IMR-90 (cell line): ENCODE measurements at regions not wholly inside any gene's neighbourhood (a gene's known extent, or its start where the extent isn't known, plus 50 kb on each side); places are given as distances from the start of the nearest gene placed in this dataset.

Source experiments
- ATAC-seq: fragments of 200-7000 bp; cut with Tn5 transposase; 2 replicates; pipeline ENCODE4 v1.9.1; 2020; ENCODE audit warnings: low read depth, mild to moderate bottlenecking, moderate library complexity
- BruUV-seq: library from RNA; stranded (reverse); fragments of 400-500 nt; replicated peaks from 2 replicates; lab custom pipeline; 2021; lab: Mats Ljungman, UMichigan
- CTCF ChIA-PET: fragments of 300-600 bp; formaldehyde crosslinking; extraction: SDS; loops from one replicate; lab custom pipeline; 2021; ENCODE audit warnings: antibody characterized with exemption; lab: Yijun Ruan, JAX
- POLR2A ChIA-PET: fragments of 300-600 bp; sonication (Branson Sonifier 250); formaldehyde crosslinking; loops from one replicate; lab custom pipeline; 2022; ENCODE audit warnings: antibody characterized with exemption; ENCODE audit not compliant: unreplicated experiment; lab: Charles Lee
- DNase-seq: peaks from one replicate; pipeline ENCODE4 v3.0.0; 2013
- H2AFZ ChIP-seq: replicated peaks from 2 replicates; pipeline ENCODE3; 2013; ENCODE audit warnings: low read length, mild to moderate bottlenecking; ENCODE audit not compliant: poor library complexity
- H2AK5ac ChIP-seq: 2 replicates; pipeline ENCODE4 v1.6.1; 2013; ENCODE audit warnings: low read depth, low read length, inconsistent platforms
- H2AK9ac ChIP-seq: replicated peaks from 2 replicates; pipeline ENCODE3; 2013; ENCODE audit warnings: mild to moderate bottlenecking, low read depth, low read length, moderate library complexity; ENCODE audit not compliant: poor library complexity
- H2BK120ac ChIP-seq: 2 replicates; pipeline ENCODE4 v1.6.1; 2013; ENCODE audit warnings: low read depth, low read length, inconsistent platforms
- H2BK15ac ChIP-seq: 3 replicates; pipeline ENCODE4 v1.6.1; 2013; ENCODE audit warnings: low read depth, low read length, inconsistent platforms
- H2BK20ac ChIP-seq: 2 replicates; pipeline ENCODE4 v1.6.1; 2013; ENCODE audit warnings: low read depth, mild to moderate bottlenecking, inconsistent platforms, low read length, moderate library complexity
- H2BK5ac ChIP-seq: 2 replicates; pipeline ENCODE4 v1.6.1; 2013; ENCODE audit warnings: mild to moderate bottlenecking, low read depth, low read length, inconsistent platforms; ENCODE audit not compliant: poor library complexity, severe bottlenecking
- H3K14ac ChIP-seq: replicated peaks from 2 replicates; pipeline ENCODE4 v1.6.1; 2013; ENCODE audit warnings: low read depth, low read length, inconsistent platforms
- H3K18ac ChIP-seq: 2 replicates; pipeline ENCODE4 v1.6.1; 2013; ENCODE audit warnings: low read depth, low read length, control low read depth
- H3K23ac ChIP-seq: 2 replicates; pipeline ENCODE4 v1.6.1; 2013; ENCODE audit warnings: low read depth, low read length, inconsistent platforms
- H3K27ac ChIP-seq: 2 replicates; pipeline ENCODE4 v1.5.1; 2013; ENCODE audit warnings: mild to moderate bottlenecking, control low read depth, low read length; ENCODE audit not compliant: insufficient read depth
- H3K27me3 ChIP-seq: 2 replicates; pipeline ENCODE4 v1.6.1; 2013; ENCODE audit warnings: low read length; ENCODE audit not compliant: control insufficient read depth, insufficient read depth
- H3K36me3 ChIP-seq: 2 replicates; pipeline ENCODE4 v1.6.1; 2013; ENCODE audit warnings: low read length, mixed read lengths; ENCODE audit not compliant: control insufficient read depth, insufficient read depth
- H3K4ac ChIP-seq: 2 replicates; pipeline ENCODE4 v1.6.1; 2013; ENCODE audit warnings: low read depth, low read length, inconsistent platforms
- H3K4me1 ChIP-seq: 2 replicates; pipeline ENCODE4 v1.6.1; 2013; ENCODE audit warnings: low read length, mixed read lengths; ENCODE audit not compliant: control insufficient read depth, insufficient read depth
- H3K4me2 ChIP-seq: 2 replicates; pipeline ENCODE4 v1.6.1; 2013; ENCODE audit warnings: low read depth, mild to moderate bottlenecking, control low read depth, low read length, moderate library complexity
- H3K4me3 ChIP-seq: 2 replicates; pipeline ENCODE4 v1.5.1; 2013; ENCODE audit warnings: low read depth, mild to moderate bottlenecking, control low read depth, low read length, moderate library complexity; ENCODE audit not compliant: insufficient read depth
- H3K56ac ChIP-seq: 2 replicates; pipeline ENCODE4 v1.6.1; 2013; ENCODE audit warnings: low read length, inconsistent platforms; ENCODE audit not compliant: insufficient read depth; ENCODE audit errors: extremely low read depth
- H3K79me1 ChIP-seq, 2 experiments: 2 replicates each; pipeline ENCODE4 v1.6.1; 2013; ENCODE audit warnings: low read length in 2 of 2, inconsistent platforms in 1 of 2, low read depth in 1 of 2
- H3K9ac ChIP-seq: 2 replicates; pipeline ENCODE4 v1.6.1; 2013; ENCODE audit warnings: low read depth, low read length, control low read depth
- H3K9me1 ChIP-seq: 2 replicates; pipeline ENCODE4 v1.6.1; 2013; ENCODE audit warnings: low read length, inconsistent platforms; ENCODE audit not compliant: insufficient read depth
- H3K9me3 ChIP-seq: 2 replicates; pipeline ENCODE4 v1.6.1; 2013; ENCODE audit warnings: low read length; ENCODE audit not compliant: control insufficient read depth, insufficient read depth
- H4K20me1 ChIP-seq: 2 replicates; pipeline ENCODE4 v1.6.1; 2013; ENCODE audit warnings: low read length, inconsistent platforms; ENCODE audit not compliant: insufficient read depth
- H4K5ac ChIP-seq: 2 replicates; pipeline ENCODE4 v1.6.1; 2013; ENCODE audit warnings: mild to moderate bottlenecking, low read depth, low read length, control low read depth
- H4K8ac ChIP-seq, 2 experiments: 2 replicates each; pipeline ENCODE4 v1.6.1; 2013; ENCODE audit warnings: low read depth in 2 of 2, low read length in 2 of 2, control low read depth in 1 of 2, inconsistent platforms in 1 of 2
- H4K91ac ChIP-seq: 2 replicates; pipeline ENCODE4 v1.6.1; 2013; ENCODE audit warnings: low read depth, low read length, inconsistent platforms; ENCODE audit not compliant: insufficient read depth
- BHLHE40 ChIP-seq: fragments of 150-350 bp; IDR thresholded peaks from 2 replicates; pipeline ENCODE4 v1.6.1; 2016; ENCODE audit warnings: mild to moderate bottlenecking, low read depth, low read length
- CHD1 ChIP-seq: IDR thresholded peaks from 2 replicates; pipeline ENCODE4 v1.6.1; 2012; ENCODE audit warnings: low read depth, low read length, improper control_type of control experiment
- FOS ChIP-seq: fragments of 150-350 bp; IDR thresholded peaks from 2 replicates; pipeline ENCODE4 v1.6.1; 2016; ENCODE audit warnings: low read depth, low read length
- MAFK ChIP-seq: IDR thresholded peaks from 2 replicates; pipeline ENCODE4 v1.6.1; 2012; ENCODE audit warnings: low read depth, low read length, improper control_type of control experiment
- RAD21 ChIP-seq: IDR thresholded peaks from 2 replicates; pipeline ENCODE4 v1.6.1; 2012; ENCODE audit warnings: low read length, improper control_type of control experiment
- RCOR1 ChIP-seq: IDR thresholded peaks from 2 replicates; pipeline ENCODE4 v1.6.1; 2012; ENCODE audit warnings: mild to moderate bottlenecking, low read length, improper control_type of control experiment; ENCODE audit not compliant: insufficient replicate concordance
- SMC3 ChIP-seq: fragments of 150-350 bp; IDR thresholded peaks from 2 replicates; pipeline ENCODE4 v1.6.1; 2016; ENCODE audit warnings: low read depth, mild to moderate bottlenecking, antibody characterized with exemption, low read length, moderate library complexity
- WGBS, 2 experiments: methylation state at CpG; one replicate each; pipeline versions ENCODE4 v1.1.5 to v1.1.7; 2013; ENCODE audit warnings: missing lambda C conversion rate in 2 of 2; ENCODE audit not compliant: insufficient read length in 1 of 2; ENCODE audit errors: extremely low coverage in 2 of 2; 5-methylcytosine and 5-hydroxymethylcytosine counted together
- dilution Hi-C: fragments of 300-500 bp; cut with HindIII; formaldehyde crosslinking; loops from one replicate; pipeline ENCODE4 v1.14.3; 2018; ENCODE audit warnings: low sequenced_read_pairs; ENCODE audit not compliant: unreplicated experiment
- in situ Hi-C: fragments of 300-500 bp; cut with MboI; formaldehyde crosslinking; loops from 3 replicates; pipeline ENCODE4 v1.14.3; 2019; ENCODE audit warnings: low sequenced_read_pairs, inconsistent platforms, mixed read lengths
- intact Hi-C: fragments of 100-400 bp; cut with micrococcal nuclease; formaldehyde crosslinking; loops from 2 replicates; pipeline ENCODE4 v1.10.0; 2022

- H3K79me1 ChIP-seq: no peaks in the 10 kb centered on the region
- H3K23ac ChIP-seq: no peak overlapping the region
- H2AK5ac ChIP-seq: no peak overlapping the region
- no peak overlapping the region for H4K5ac ChIP-seq
- no peak overlapping the region for H2AFZ ChIP-seq
- no peak overlapping the region for H3K4ac ChIP-seq
- H2BK20ac ChIP-seq: no peak overlapping the region
- no peak overlapping the region for H3K9ac ChIP-seq
- CTCF ChIA-PET: no interaction called here
- no peak overlapping the region for H3K56ac ChIP-seq
- H3K36me3 ChIP-seq: no peaks in the 10 kb centered on the region
- WGBS, 2 experiments: no CpG with 5 or more reads among the region's 3 CpGs
- no peak overlapping the region for H2BK120ac ChIP-seq
- H3K9me1 ChIP-seq: no peaks in the 10 kb centered on the region
- ATAC-seq (no peak), DNase-seq (no peak)
- no peak overlapping the region for H2AK9ac ChIP-seq
- no peak overlapping the region for H3K4me2 ChIP-seq
- H3K9me3 ChIP-seq: no peaks in the 10 kb centered on the region
- no peak overlapping the region for H4K91ac ChIP-seq
- POLR2A ChIA-PET: no interaction called here
- H2BK15ac ChIP-seq: no peak overlapping the region
- H3K4me1 ChIP-seq: no peaks in the 10 kb centered on the region; the same call in 1 of the 2 replicates
- no peak for TF ChIP-seq CHD1
- no peak for TF ChIP-seq RAD21
- TF ChIP-seq RCOR1: no peak
- no peak for TF ChIP-seq SMC3
- TF ChIP-seq BHLHE40: no peak
- no peak for TF ChIP-seq MAFK
- TF ChIP-seq FOS: no peak
- H3K27ac ChIP-seq: no peak overlapping the region
- no peak overlapping the region for H2BK5ac ChIP-seq
- no peak overlapping the region for H4K8ac ChIP-seq
- no peak overlapping the region for H3K18ac ChIP-seq
- H4K20me1 ChIP-seq: no peaks in the 10 kb centered on the region
- H3K14ac ChIP-seq: no peak overlapping the region
- BruUV-seq: no TSS peak
- no peak overlapping the region for H3K4me3 ChIP-seq
- in situ Hi-C loops: loop anchor here (25.0 kb wide), 1 partner anchor 1812 kb away; no protein-coding TSS in a partner anchor
- intact Hi-C loops: no loop called here
- peaks cover 2% of the 10 kb centered on the region for H3K27me3 ChIP-seq
- dilution Hi-C loops: no loop called here
These were observed 323.4 kb upstream of the PKDCC start for GRCh38 chr2:41724465-41724864.
